H1 (cell line): ENCODE measurements at regions not wholly inside any gene's neighbourhood (a gene's known extent, or its start where the extent isn't known, plus 50 kb on each side); places are given as distances from the start of the nearest gene placed in this dataset.

Source experiments
- CTCF ChIA-PET: fragments of 300-600 bp; sonication (Branson Sonifier 250); formaldehyde crosslinking; loops from one replicate; lab custom pipeline; 2021; ENCODE audit not compliant: partially characterized antibody; lab: Charles Lee
- POLR2A ChIA-PET: fragments of 300-600 bp; sonication (Branson Sonifier 250); formaldehyde crosslinking; loops from one replicate; lab custom pipeline; 2021; ENCODE audit warnings: inconsistent platforms; ENCODE audit not compliant: partially characterized antibody; lab: Charles Lee
- DNase-seq, 2 experiments: peaks; one replicate each; pipeline versions ENCODE4 v3.0.0 to v3.0.0-alpha.2; 2010 to 2022; ENCODE audit warnings: low spot score in 2 of 2, low read depth in 1 of 2, mixed read lengths in 1 of 2
- FAIRE-seq: peaks from 2 replicates; lab custom pipeline; 2011; peaks lifted over from hg19 to GRCh38; lab: Jason Lieb, UNC
- H2AFZ ChIP-seq: 2 replicates; pipeline ENCODE4 v1.8.1; 2012; ENCODE audit warnings: low read length, inconsistent platforms
- H2AK5ac ChIP-seq: 2 replicates; pipeline ENCODE4 v1.6.1; 2013; ENCODE audit warnings: low read depth, low read length
- H2BK120ac ChIP-seq: replicated peaks from 2 replicates; pipeline ENCODE3; 2013; ENCODE audit warnings: low read depth, low read length, inconsistent platforms
- H2BK12ac ChIP-seq: 2 replicates; pipeline ENCODE4 v1.6.1; 2013; ENCODE audit warnings: low read depth, low read length
- H2BK15ac ChIP-seq: 2 replicates; pipeline ENCODE4 v1.6.1; 2013; ENCODE audit warnings: low read length
- H2BK20ac ChIP-seq: 2 replicates; pipeline ENCODE4 v1.6.1; 2013; ENCODE audit warnings: low read length
- H2BK5ac ChIP-seq: 2 replicates; pipeline ENCODE4 v1.6.1; 2013; ENCODE audit warnings: low read depth, low read length
- H3K14ac ChIP-seq: 2 replicates; pipeline ENCODE4 v1.6.1; 2013; ENCODE audit warnings: inconsistent platforms; ENCODE audit not compliant: insufficient read length
- H3K18ac ChIP-seq: 2 replicates; pipeline ENCODE4 v1.6.1; 2013; ENCODE audit warnings: low read length; ENCODE audit errors: extremely low read depth
- H3K23ac ChIP-seq: 2 replicates; pipeline ENCODE4 v1.6.1; 2013; ENCODE audit warnings: inconsistent platforms; ENCODE audit not compliant: insufficient read length
- H3K23me2 ChIP-seq: 2 replicates; pipeline ENCODE4 v1.6.1; 2013; ENCODE audit warnings: low read depth, low read length
- H3K27ac ChIP-seq: 2 replicates; pipeline ENCODE4 v1.6.1; 2011; ENCODE audit warnings: low read depth, low read length, inconsistent platforms
- H3K27me3 ChIP-seq, 4 experiments: replicated peaks in 1 of 4; 1 replicate in 1 of 4; 2 replicates in 3 of 4; pipeline versions ENCODE4 v1.6.1 to v1.8.1; 2011 to 2013; ENCODE audit warnings: low read length in 3 of 4, mild to moderate bottlenecking in 3 of 4, inconsistent platforms in 2 of 4, mixed read lengths in 2 of 4, moderate library complexity in 1 of 4; ENCODE audit not compliant: control insufficient read depth in 3 of 4, insufficient read depth in 3 of 4; ENCODE audit errors: extremely low read depth in 1 of 4
- H3K36me3 ChIP-seq, 4 experiments: 2 replicates each; pipeline versions ENCODE4 v1.6.1 to v1.8.1; 2011 to 2013; ENCODE audit warnings: mild to moderate bottlenecking in 4 of 4, low read length in 3 of 4, moderate library complexity in 2 of 4, control low read depth in 1 of 4, inconsistent platforms in 1 of 4; ENCODE audit not compliant: insufficient read depth in 4 of 4, control insufficient read depth in 2 of 4
- H3K4ac ChIP-seq: replicated peaks from 2 replicates; pipeline ENCODE3; 2013; ENCODE audit warnings: low read length, low read depth, mixed read lengths, inconsistent platforms; ENCODE audit not compliant: insufficient read length
- H3K4me1 ChIP-seq, 4 experiments: replicated peaks in 1 of 4; 1 replicate in 1 of 4; 2 replicates in 3 of 4; pipeline versions ENCODE4 v1.6.1 to v1.8.1; 2011 to 2013; ENCODE audit warnings: low read length in 3 of 4, inconsistent platforms in 2 of 4, mixed read lengths in 1 of 4; ENCODE audit not compliant: insufficient read depth in 4 of 4, control insufficient read depth in 3 of 4
- H3K4me2 ChIP-seq, 2 experiments: 2 replicates each; pipeline versions ENCODE4 v1.6.1 to v1.8.1; 2011 to 2013; ENCODE audit warnings: low read depth in 2 of 2, low read length in 2 of 2, control low read depth in 1 of 2, inconsistent platforms in 1 of 2, mild to moderate bottlenecking in 1 of 2; ENCODE audit not compliant: insufficient read depth in 1 of 2
- H3K4me3 ChIP-seq, 4 experiments: fragments of 200-600, 300-600 bp in 1 of 4; sonication (generic), shearing (Covaris generic), sonication (Bioruptor Twin) in 1 of 4; 2 replicates each; pipeline versions ENCODE4 v1.5.1 to v1.8.1; 2011 to 2016; ENCODE audit warnings: low read length in 4 of 4, low read depth in 3 of 4, control low read depth in 2 of 4, inconsistent platforms in 2 of 4, mild to moderate bottlenecking in 2 of 4, mixed read lengths in 1 of 4, moderate library complexity in 1 of 4; ENCODE audit not compliant: insufficient read depth in 2 of 4; ENCODE audit errors: extremely low read depth in 1 of 4
- H3K56ac ChIP-seq: replicated peaks from 2 replicates; pipeline ENCODE3; 2013; ENCODE audit warnings: low read depth, mild to moderate bottlenecking, mixed read lengths, low read length, inconsistent platforms; ENCODE audit not compliant: insufficient read length
- H3K79me1 ChIP-seq: 2 replicates; pipeline ENCODE4 v1.6.1; 2013; ENCODE audit warnings: low read depth, low read length, control low read depth
- H3K79me2 ChIP-seq, 2 experiments: 2 replicates each; pipeline versions ENCODE4 v1.6.1 to v1.8.1; 2012 to 2013; ENCODE audit warnings: low read length in 2 of 2, mild to moderate bottlenecking in 2 of 2, inconsistent platforms in 1 of 2; ENCODE audit not compliant: insufficient read depth in 2 of 2, control insufficient read depth in 1 of 2
- H3K9ac ChIP-seq, 4 experiments: replicated peaks in 1 of 4; 1 replicate in 1 of 4; 2 replicates in 3 of 4; pipeline versions ENCODE4 v1.6.1 to v1.8.1; 2011 to 2013; ENCODE audit warnings: low read depth in 3 of 4, low read length in 3 of 4, control low read depth in 2 of 4, mild to moderate bottlenecking in 2 of 4, moderate library complexity in 2 of 4, inconsistent platforms in 1 of 4; ENCODE audit errors: extremely low read depth in 1 of 4
- H3K9me3 ChIP-seq, 2 experiments: 2 replicates each; pipeline versions ENCODE4 v1.6.1 to v1.8.1; 2012 to 2013; ENCODE audit warnings: mild to moderate bottlenecking in 2 of 2, moderate library complexity in 2 of 2, control low read depth in 1 of 2, inconsistent platforms in 1 of 2, low read depth in 1 of 2, low read length in 1 of 2, mixed read lengths in 1 of 2; ENCODE audit not compliant: insufficient read depth in 2 of 2
- H4K20me1 ChIP-seq, 2 experiments: replicated peaks in 1 of 2; 2 replicates each; pipeline versions ENCODE3 to v1.8.1; 2011 to 2013; ENCODE audit warnings: inconsistent platforms in 2 of 2, low read length in 2 of 2, mild to moderate bottlenecking in 1 of 2; ENCODE audit not compliant: insufficient read depth in 2 of 2, control insufficient read depth in 1 of 2
- H4K5ac ChIP-seq: 2 replicates; pipeline ENCODE4 v1.6.1; 2013; ENCODE audit warnings: low read length, low read depth, mixed read lengths, inconsistent platforms; ENCODE audit not compliant: insufficient read length
- H4K8ac ChIP-seq: 2 replicates; pipeline ENCODE4 v1.8.0; 2013; ENCODE audit warnings: mild to moderate bottlenecking, moderate library complexity, low read length, inconsistent platforms; ENCODE audit not compliant: insufficient read depth; ENCODE audit errors: extremely low read depth
- H4K91ac ChIP-seq: replicated peaks from 2 replicates; pipeline ENCODE3; 2013; ENCODE audit warnings: low read length, mixed read lengths, inconsistent platforms; ENCODE audit not compliant: insufficient read length
- BACH1 ChIP-seq: IDR thresholded peaks from 2 replicates; pipeline ENCODE4 v1.6.1; 2012; ENCODE audit warnings: low read length, improper control_type of control experiment
- CHD1 ChIP-seq: IDR thresholded peaks from 2 replicates; pipeline ENCODE4 v1.6.1; 2012; ENCODE audit warnings: low read depth, low read length, improper control_type of control experiment
- EP300 ChIP-seq, 2 experiments: IDR thresholded peaks; 1 replicate in 1 of 2; 2 replicates in 1 of 2; pipeline ENCODE4 v1.6.1; 2011 to 2012; ENCODE audit warnings: low read depth in 2 of 2, low read length in 2 of 2, mild to moderate bottlenecking in 2 of 2, borderline replicate concordance in 1 of 2, inconsistent platforms in 1 of 2, moderate library complexity in 1 of 2
- EZH2 ChIP-seq: fragments of 200-600 bp; sonication (generic); IDR thresholded peaks from 2 replicates; pipeline ENCODE4 v1.7.1; 2012; ENCODE audit warnings: low read depth, mild to moderate bottlenecking, moderate library complexity, low read length, inconsistent platforms; ENCODE audit not compliant: severe bottlenecking
- KDM1A ChIP-seq: fragments of 200-600, 300-600 bp; sonication (generic); IDR thresholded peaks from 2 replicates; pipeline ENCODE4 v1.7.1; 2016; ENCODE audit warnings: mild to moderate bottlenecking, low read length, borderline replicate concordance
- MAFK ChIP-seq: IDR thresholded peaks from 2 replicates; pipeline ENCODE4 v1.6.1; 2012; ENCODE audit warnings: low read depth, mild to moderate bottlenecking, improper control_type of control experiment, low read length
- PHF8 ChIP-seq: fragments of 200-600 bp; sonication (generic); conservative IDR thresholded peaks from 2 replicates; pipeline ENCODE4 v1.7.1; 2012; ENCODE audit warnings: low read depth, mild to moderate bottlenecking, inconsistent platforms, low read length, moderate library complexity
- POLR2A ChIP-seq, 2 experiments: IDR thresholded peaks; 1 replicate in 1 of 2; 2 replicates in 1 of 2; pipeline ENCODE4 v1.6.1; 2011; ENCODE audit warnings: low read depth in 2 of 2, low read length in 2 of 2, mild to moderate bottlenecking in 2 of 2; ENCODE audit errors: control extremely low read depth in 1 of 2
- RFX5 ChIP-seq: IDR thresholded peaks from 2 replicates; pipeline ENCODE4 v1.6.1; 2011; ENCODE audit warnings: low read depth, low read length, improper control_type of control experiment, borderline replicate concordance
- SAP30 ChIP-seq: fragments of 300-600 bp; sonication (generic); IDR thresholded peaks from 2 replicates; pipeline ENCODE4 v1.7.1; 2012; ENCODE audit warnings: low read length, moderate library complexity, mild to moderate bottlenecking, inconsistent platforms; ENCODE audit not compliant: insufficient read depth, insufficient replicate concordance
- SP1 ChIP-seq: IDR thresholded peaks from 2 replicates; pipeline ENCODE4 v1.6.1; 2011; ENCODE audit warnings: low read depth, low read length
- SRF ChIP-seq: IDR thresholded peaks from 2 replicates; pipeline ENCODE4 v1.6.1; 2011; ENCODE audit warnings: mild to moderate bottlenecking, low read depth, low read length, moderate library complexity
- TBP ChIP-seq: IDR thresholded peaks from 2 replicates; pipeline ENCODE4 v1.6.1; 2011; ENCODE audit warnings: low read depth, low read length, improper control_type of control experiment
- WGBS, 2 experiments: shearing (Covaris generic) in 1 of 2; methylation state at CpG; one replicate each; pipeline versions ENCODE4 v1.1.6 to v1.1.7; 2013 to 2015; ENCODE audit warnings: low lambda C conversion rate in 2 of 2, mixed read lengths in 2 of 2, inconsistent platforms in 1 of 2, low coverage in 1 of 2, missing lambda C conversion rate in 1 of 2; ENCODE audit not compliant: insufficient replicate concordance in 2 of 2, insufficient coverage in 1 of 2, insufficient read length in 1 of 2; ENCODE audit errors: extremely low coverage in 1 of 2, missing lambda C conversion rate in 1 of 2; 5-methylcytosine and 5-hydroxymethylcytosine counted together

GRCh38 chr4:177128306-177128705 lies 181.4 kb upstream of the NEIL3 start:
- ChIA-PET POLR2A (no interaction called here), CTCF (no interaction called here)
- H3K23me2 ChIP-seq = peaks cover 2% of the 10 kb centered on the region; the same call in 1 of the 2 replicates
- H3K4me2 ChIP-seq = no peak overlapping the region
- no peak overlapping the region for H3K23ac ChIP-seq
- H4K20me1 ChIP-seq = no peaks in the 10 kb centered on the region
- no peak overlapping the region for H4K8ac ChIP-seq
- H3K4me1 ChIP-seq = no peaks in the 10 kb centered on the region
- 52% methylated on average over 1 of the region's 1 CpG; no CpG with 5 or more reads in 1 of the 2 experiments for WGBS, 2 experiments
- peaks cover 5 to 6% of the 10 kb centered on the region in 2 experiments; a peak in 2 of 4 replicates for H3K9me3 ChIP-seq
- H3K79me1 ChIP-seq = no peaks in the 10 kb centered on the region
- H3K27me3 ChIP-seq = no peaks in the 10 kb centered on the region
- no peak overlapping the region for H4K5ac ChIP-seq
- no peak overlapping the region for H2BK5ac ChIP-seq
- H2BK20ac ChIP-seq = no peak overlapping the region
- no peak overlapping the region for H2AK5ac ChIP-seq
- DNase-seq = no peak
- H3K4me3 ChIP-seq = no peak overlapping the region
- H3K9ac ChIP-seq = no peak overlapping the region
- no peak overlapping the region for H3K56ac ChIP-seq
- no peak overlapping the region for H3K27ac ChIP-seq
- no peak overlapping the region for H2BK120ac ChIP-seq
- no peak overlapping the region for H3K18ac ChIP-seq
- TF ChIP-seq BACH1 (no peak), PHF8 (no peak), SAP30 (no peak), SP1 (no peak), EZH2 (no peak), CHD1 (no peak), TBP (no peak), EP300 (IDR thresholded peaks at IDR 0.05; ENCODE audit: borderline replicate concordance in 1 of 2, low read depth in 2 of 2, low read length in 2 of 2) (no peak), KDM1A (no peak), SRF (no peak), MAFK (no peak), RFX5 (no peak), POLR2A (IDR thresholded peaks at IDR 0.05; ENCODE audit: control extremely low read depth in 1 of 2, low read depth in 2 of 2, low read length in 2 of 2) (no peak)
- TF ChIP-seq, all 59 proteins: peak for 0
- Histone ChIP-seq H2AFZ (no peak overlapping the region), H3K36me3 (no peaks in the 10 kb centered on the region), H4K91ac (no peak overlapping the region), H2BK12ac (no peak overlapping the region), H3K14ac (no peak overlapping the region), H3K79me2 (no peaks in the 10 kb centered on the region), H2BK15ac (no peak overlapping the region), H3K4ac (no peak overlapping the region)
- no peak for FAIRE-seq
